ENCODE measurements at regions not wholly inside any gene's neighbourhood (a gene's known extent, or its start where the extent isn't known, plus 50 kb on each side); places are given as distances from the start of the nearest gene placed in this dataset.

- H3K27ac ChIP-seq (ENCODE audit: extremely low read depth, low read depth, low read length): no peak overlapping the region
- H3K36me3 ChIP-seq (ENCODE audit: control insufficient read depth in 2 of 2, insufficient read depth in 1 of 2, low read length in 2 of 2): no peaks in the 10 kb centered on the region
- TF ChIP-seq YY1 (tag by site-specific recombination; IDR thresholded peaks at IDR 0.05) (no peak), ZNF302 (tag by site-specific recombination; IDR thresholded peaks at IDR 0.05; ENCODE audit: low read depth) (no peak), ZNF513 (tag by site-specific recombination; IDR thresholded peaks at IDR 0.05) (no peak), ZNF350 (tag by site-specific recombination; IDR thresholded peaks at IDR 0.05) (no peak), ZNF626 (tag by site-specific recombination; IDR thresholded peaks at IDR 0.05) (no peak), ZNF341 (tag by site-specific recombination; IDR thresholded peaks at IDR 0.05; ENCODE audit: low read depth) (no peak)
- no peak overlapping the region for H3K4me3 ChIP-seq (ENCODE audit: low read depth, low read length)
- H3K4me1 ChIP-seq (ENCODE audit: control insufficient read depth, insufficient read depth, low read length): no peaks in the 10 kb centered on the region; the same call in 1 of the 2 replicates
- ChIA-PET POLR2A (no interaction called here), CTCF (no interaction called here)
- no peaks in the 10 kb centered on the region for H3K9me3 ChIP-seq (ENCODE audit: control insufficient read depth, insufficient read depth, low read depth, low read length)
These were observed 155.1 kb upstream of the SOX4 start for GRCh38 chr6:21438237-21438985.

- H3K4me3 ChIP-seq (ENCODE audit: low read depth, low read length): no peak overlapping the region
- H3K27ac ChIP-seq (ENCODE audit: extremely low read depth, low read depth, low read length): no peak overlapping the region
- no peak for TF ChIP-seq ZNF624 (tag by site-specific recombination; IDR thresholded peaks at IDR 0.05)
- TF ChIP-seq ZNF530 (tag by site-specific recombination; IDR thresholded peaks at IDR 0.05; ENCODE audit: low read depth): no peak
- TF ChIP-seq ZFP3 (tag by site-specific recombination; IDR thresholded peaks at IDR 0.05; ENCODE audit: low read depth): no peak
- TF ChIP-seq ZSCAN4 (tag by site-specific recombination; IDR thresholded peaks at IDR 0.05): no peak
- no peak for TF ChIP-seq ZNF335 (tag by site-specific recombination; conservative IDR thresholded peaks at IDR 0.05)
- no peak for TF ChIP-seq ZNF645 (tag by site-specific recombination; IDR thresholded peaks at IDR 0.05)
- no peak for TF ChIP-seq ZNF239 (tag by site-specific recombination; IDR thresholded peaks at IDR 0.05)
- no peak for TF ChIP-seq KLF16 (tag by site-specific recombination; IDR thresholded peaks at IDR 0.05)
- no peak for TF ChIP-seq ZBTB1 (tag by site-specific recombination; IDR thresholded peaks at IDR 0.05)
- TF ChIP-seq PRDM10 (tag by site-specific recombination; IDR thresholded peaks at IDR 0.05): no peak
- no peak for TF ChIP-seq HOXA7 (CRISPR knock-in tag; IDR thresholded peaks at IDR 0.05; ENCODE audit: borderline replicate concordance)
- TF ChIP-seq GLI2 (tag by site-specific recombination; IDR thresholded peaks at IDR 0.05; ENCODE audit: borderline replicate concordance, low read depth): no peak
- H3K4me1 ChIP-seq (ENCODE audit: control insufficient read depth, insufficient read depth, low read length): no peaks in the 10 kb centered on the region; the same call in 1 of the 2 replicates
- H3K9me3 ChIP-seq (ENCODE audit: control insufficient read depth, insufficient read depth, low read depth, low read length): no peaks in the 10 kb centered on the region
- ChIA-PET POLR2A (no interaction called here), CTCF (interaction anchor here (0.6 kb wide), 1 partner anchor 62 kb away, joined by 5 read pairs; no protein-coding TSS in a partner anchor)
- H3K36me3 ChIP-seq (ENCODE audit: control insufficient read depth in 2 of 2, insufficient read depth in 1 of 2, low read length in 2 of 2): no peaks in the 10 kb centered on the region
These were observed 154.6 kb upstream of the SOX4 start for GRCh38 chr6:21438986-21439352.
